Hepatocyte (in vitro differentiated cells): ENCODE measurements at regions not wholly inside any gene's neighbourhood (a gene's known extent, or its start where the extent isn't known, plus 50 kb on each side); places are given as distances from the start of the nearest gene placed in this dataset.

ENCODE experiments used
- DNase-seq: peaks from one replicate; pipeline ENCODE4 v3.0.0-alpha.2; 2016; ENCODE audit warnings: low spot score
- H2AFZ ChIP-seq: fragments of 200-600 bp; sonication (generic); 2 replicates; pipeline ENCODE4 v1.6.0; 2016; ENCODE audit warnings: antibody characterized with exemption, mild to moderate bottlenecking
- H3K27ac ChIP-seq: fragments of 200-600 bp; sonication (generic); 2 replicates; pipeline ENCODE4 v1.5.1; 2016; ENCODE audit warnings: mild to moderate bottlenecking
- H3K27me3 ChIP-seq: fragments of 200-600 bp; sonication (generic); 2 replicates; pipeline ENCODE4 v1.6.1; 2016
- H3K36me3 ChIP-seq: fragments of 200-600 bp; sonication (generic); replicated peaks from 2 replicates; pipeline ENCODE4 v1.5.1; 2016; ENCODE audit warnings: low read depth; ENCODE audit not compliant: insufficient read depth
- H3K4me1 ChIP-seq: fragments of 200-600 bp; sonication (generic); 2 replicates; pipeline ENCODE4 v1.5.1; 2016; ENCODE audit warnings: mild to moderate bottlenecking, moderate library complexity; ENCODE audit not compliant: insufficient read depth
- H3K4me2 ChIP-seq: fragments of 200-600 bp; sonication (generic); 2 replicates; pipeline ENCODE4 v1.6.0; 2016
- H3K4me3 ChIP-seq: fragments of 200-600 bp; sonication (generic); 2 replicates; pipeline ENCODE4 v1.5.1; 2016; ENCODE audit warnings: mild to moderate bottlenecking
- H3K79me2 ChIP-seq: fragments of 200-600 bp; sonication (generic); 2 replicates; pipeline ENCODE4 v1.6.0; 2017; ENCODE audit warnings: mild to moderate bottlenecking
- H3K9me2 ChIP-seq: fragments of 200-600 bp; sonication (generic); replicated peaks from 2 replicates; pipeline ENCODE4 v1.6.0; 2017; ENCODE audit warnings: mild to moderate bottlenecking; ENCODE audit not compliant: insufficient read depth
- H3K9me3 ChIP-seq: fragments of 200-600 bp; sonication (generic); 2 replicates; pipeline ENCODE4 v1.5.1; 2016; ENCODE audit warnings: low read depth, mild to moderate bottlenecking
- H4K20me1 ChIP-seq: fragments of 200-600 bp; sonication (generic); 2 replicates; pipeline ENCODE4 v1.6.0; 2016; ENCODE audit warnings: mild to moderate bottlenecking; ENCODE audit not compliant: insufficient read depth, poor library complexity, severe bottlenecking
- CTCF ChIP-seq: fragments of 200-600 bp; sonication (generic); IDR thresholded peaks from 2 replicates; pipeline ENCODE4 v1.5.1; 2016; ENCODE audit warnings: antibody characterized with exemption, mild to moderate bottlenecking; ENCODE audit not compliant: poor library complexity
- EZH2 ChIP-seq: fragments of 200-600 bp; sonication (generic); IDR thresholded peaks from 2 replicates; pipeline ENCODE4 v1.6.1; 2016; ENCODE audit warnings: antibody characterized with exemption, mild to moderate bottlenecking, borderline replicate concordance
- EZH2phosphoT487 ChIP-seq: fragments of 200-600 bp; sonication (generic); IDR thresholded peaks from one replicate; pipeline ENCODE4 v1.6.1; 2018; ENCODE audit warnings: antibody characterized with exemption, mild to moderate bottlenecking, low read depth, moderate library complexity; ENCODE audit not compliant: unreplicated experiment, severe bottlenecking
- WGBS: methylation state at CpG from one replicate; pipeline ENCODE4 v1.1.6; 2016; ENCODE audit warnings: low lambda C conversion rate; ENCODE audit errors: missing lambda C conversion rate; 5-methylcytosine and 5-hydroxymethylcytosine counted together

GRCh38 chr1:232561381-232561780, 68.6 kb downstream of the SIPA1L2 start:
- no peak overlapping the region for H2AFZ ChIP-seq
- no peaks in the 10 kb centered on the region for H3K9me2 ChIP-seq
- H3K4me1 ChIP-seq = peaks cover 30% of the 10 kb centered on the region
- no peak for DNase-seq
- H3K4me2 ChIP-seq = no peak overlapping the region
- no peaks in the 10 kb centered on the region for H3K9me3 ChIP-seq
- no peaks in the 10 kb centered on the region for H3K27me3 ChIP-seq
- H3K27ac ChIP-seq = no peak overlapping the region
- H3K79me2 ChIP-seq = peaks cover 82% of the 10 kb centered on the region
- TF ChIP-seq CTCF (no peak), EZH2phosphoT487 (no peak), EZH2 (no peak)
- no peaks in the 10 kb centered on the region for H4K20me1 ChIP-seq
- WGBS = 94% methylated on average over 2 of the region's 2 CpGs
- H3K36me3 ChIP-seq = no peaks in the 10 kb centered on the region
- no peak overlapping the region for H3K4me3 ChIP-seq

GRCh38 chr1:232560940-232561339, 69.0 kb downstream of the SIPA1L2 start:
- Histone ChIP-seq H3K27me3 (no peaks in the 10 kb centered on the region), H3K79me2 (peaks cover 78% of the 10 kb centered on the region), H3K27ac (no peak overlapping the region), H4K20me1 (peaks cover 4% of the 10 kb centered on the region), H3K4me1 (peaks cover 31% of the 10 kb centered on the region), H2AFZ (no peak overlapping the region), H3K4me3 (no peak overlapping the region), H3K4me2 (no peak overlapping the region), H3K36me3 (no peaks in the 10 kb centered on the region), H3K9me2 (no peaks in the 10 kb centered on the region), H3K9me3 (no peaks in the 10 kb centered on the region)
- TF ChIP-seq EZH2phosphoT487 = no peak
- no peak for TF ChIP-seq EZH2
- no peak for TF ChIP-seq CTCF
- DNase-seq = no peak
- 76% methylated on average over 5 of the region's 5 CpGs for WGBS

- no peak overlapping the region for H3K4me3 ChIP-seq
- no peak overlapping the region for H2AFZ ChIP-seq
- DNase-seq = no peak
- H3K9me3 ChIP-seq = no peaks in the 10 kb centered on the region
- peaks cover 4% of the 10 kb centered on the region for H4K20me1 ChIP-seq
- TF ChIP-seq CTCF (no peak), EZH2 (no peak), EZH2phosphoT487 (no peak)
- WGBS = 6% methylated on average over 1 of the region's 1 CpG
- H3K27ac ChIP-seq = no peak overlapping the region
- peaks cover 51% of the 10 kb centered on the region for H3K4me1 ChIP-seq
- no peak overlapping the region for H3K4me2 ChIP-seq
- H3K79me2 ChIP-seq = peaks cover 68% of the 10 kb centered on the region
- H3K9me2 ChIP-seq = no peaks in the 10 kb centered on the region
- H3K36me3 ChIP-seq = no peaks in the 10 kb centered on the region
- H3K27me3 ChIP-seq = no peaks in the 10 kb centered on the region
Measured at GRCh38 chr1:232558954-232559353, 71.0 kb downstream of the SIPA1L2 start.

- WGBS = 39% methylated on average over 3 of the region's 3 CpGs
Measured at GRCh38 chr1:232557502-232558191, 72.3 kb downstream of the SIPA1L2 start.

More at GRCh38 chr1:232557502-232558191, 72.3 kb downstream of the SIPA1L2 start:
- Histone ChIP-seq H3K27ac (peak overlapping the region; percentile 79), H3K27me3 (no peaks in the 10 kb centered on the region), H3K4me3 (no peak overlapping the region), H3K4me1 (peaks cover 55% of the 10 kb centered on the region), H2AFZ (no peak overlapping the region), H3K9me3 (no peaks in the 10 kb centered on the region), H3K9me2 (no peaks in the 10 kb centered on the region), H3K4me2 (peak overlapping the region; percentile 60), H3K79me2 (peaks cover 58% of the 10 kb centered on the region), H4K20me1 (peaks cover 4% of the 10 kb centered on the region), H3K36me3 (no peaks in the 10 kb centered on the region)
- DNase-seq = no peak
- TF ChIP-seq EZH2phosphoT487 (no peak), EZH2 (no peak), CTCF (no peak)
